Activated naive CD8-positive, alpha-beta T cell treated with anti-CD3 and anti-CD28 coated beads, Interleukin-2, amount 50 U/mL, for 24 hours (primary cell): ENCODE measurements at regions not wholly inside any gene's neighbourhood (a gene's known extent, or its start where the extent isn't known, plus 50 kb on each side); places are given as distances from the start of the nearest gene placed in this dataset.
"Not testable (repeated sequence)": the region's sequence is repeated elsewhere in the genome, so short reads cannot be mapped to it uniquely, and the experiment has no call there.

ENCODE experiments used
- ATAC-seq: fragments of 150-1000 bp; cut with Tn5 transposase; one replicate; pipeline ENCODE4 v1.10.0; 2021
- DNase-seq: peaks from one replicate; pipeline ENCODE4 v3.0.0; 2021
- H3K27ac Mint-ChIP-seq: one replicate; pipeline ENCODE4 v1.8.0; 2021; ENCODE audit warnings: mild to moderate bottlenecking, mixed read lengths
- H3K27me3 Mint-ChIP-seq: one replicate; pipeline ENCODE4 v1.8.0; 2021; ENCODE audit warnings: mixed read lengths
- H3K36me3 Mint-ChIP-seq: one replicate; pipeline ENCODE4 v1.8.0; 2021; ENCODE audit warnings: low read depth, mixed read lengths
- H3K4me1 Mint-ChIP-seq: one replicate; pipeline ENCODE4 v1.8.0; 2021; ENCODE audit warnings: mixed read lengths
- H3K4me3 Mint-ChIP-seq: one replicate; pipeline ENCODE4 v1.8.0; 2021; ENCODE audit warnings: mild to moderate bottlenecking, moderate library complexity, mixed read lengths
- H3K9me3 Mint-ChIP-seq: one replicate; pipeline ENCODE4 v1.8.0; 2021; ENCODE audit warnings: mixed read lengths

- no peak for DNase-seq
- H3K9me3 Mint-ChIP-seq = peaks cover 5% of the 10 kb centered on the region
- H3K4me1 Mint-ChIP-seq = no peaks in the 10 kb centered on the region
- H3K4me3 Mint-ChIP-seq = no peak overlapping the region
- peaks cover 3% of the 10 kb centered on the region for H3K27me3 Mint-ChIP-seq
- no peak for ATAC-seq
- no peaks in the 10 kb centered on the region for H3K36me3 Mint-ChIP-seq
- no peak overlapping the region for H3K27ac Mint-ChIP-seq
Measured at GRCh38 chr4:187071946-187072600, 348.4 kb upstream of the FAT1 start.

GRCh38 chr4:187073820-187074219 lies 350.2 kb upstream of the FAT1 start:
- H3K27me3 Mint-ChIP-seq = peaks cover 3% of the 10 kb centered on the region
- H3K36me3 Mint-ChIP-seq = no peaks in the 10 kb centered on the region
- H3K27ac Mint-ChIP-seq = no peak overlapping the region
- no peaks in the 10 kb centered on the region for H3K4me1 Mint-ChIP-seq
- no peak for DNase-seq
- no peak overlapping the region for H3K4me3 Mint-ChIP-seq
- peaks cover 7% of the 10 kb centered on the region for H3K9me3 Mint-ChIP-seq
- ATAC-seq = no peak

- ATAC-seq = no peak
- Mint-ChIP-seq H3K27me3 (peaks cover 3% of the 10 kb centered on the region), H3K27ac (no peak overlapping the region), H3K4me1 (no peaks in the 10 kb centered on the region), H3K36me3 (no peaks in the 10 kb centered on the region), H3K4me3 (no peak overlapping the region), H3K9me3 (peaks cover 4% of the 10 kb centered on the region)
- DNase-seq = no peak
Measured at GRCh38 chr4:187075514-187075913, 351.9 kb upstream of the FAT1 start.

- DNase-seq = no peak
- no peaks in the 10 kb centered on the region for H3K36me3 Mint-ChIP-seq
- no peak for ATAC-seq
- H3K4me1 Mint-ChIP-seq = no peaks in the 10 kb centered on the region
- no peak overlapping the region for H3K27ac Mint-ChIP-seq
- H3K27me3 Mint-ChIP-seq = peaks cover 3% of the 10 kb centered on the region
- peaks cover 6% of the 10 kb centered on the region for H3K9me3 Mint-ChIP-seq
- no peak overlapping the region for H3K4me3 Mint-ChIP-seq
Measured at GRCh38 chr4:187077744-187078401, 354.2 kb upstream of the FAT1 start.

- Mint-ChIP-seq H3K4me1 (no peaks in the 10 kb centered on the region), H3K36me3 (no peaks in the 10 kb centered on the region), H3K9me3 (peaks cover 10% of the 10 kb centered on the region), H3K27me3 (no peaks in the 10 kb centered on the region), H3K27ac (no peak overlapping the region), H3K4me3 (no peak overlapping the region)
- ATAC-seq = no peak
- DNase-seq = no peak
Measured at GRCh38 chr4:187084701-187085100, 361.0 kb upstream of the FAT1 start.

- ATAC-seq (no peak), DNase-seq (no peak)
- no peaks in the 10 kb centered on the region for H3K36me3 Mint-ChIP-seq
- H3K27me3 Mint-ChIP-seq = no peaks in the 10 kb centered on the region
- no peaks in the 10 kb centered on the region for H3K4me1 Mint-ChIP-seq
- no peak overlapping the region for H3K27ac Mint-ChIP-seq
- no peak overlapping the region for H3K4me3 Mint-ChIP-seq
- H3K9me3 Mint-ChIP-seq = peaks cover 10% of the 10 kb centered on the region
Measured at GRCh38 chr4:187085339-187085738, 361.7 kb upstream of the FAT1 start.

- no peak for ATAC-seq
- no peak overlapping the region for H3K4me3 Mint-ChIP-seq
- no peaks in the 10 kb centered on the region for H3K4me1 Mint-ChIP-seq
- no peak overlapping the region for H3K27ac Mint-ChIP-seq
- H3K27me3 Mint-ChIP-seq = no peaks in the 10 kb centered on the region
- no peaks in the 10 kb centered on the region for H3K36me3 Mint-ChIP-seq
- H3K9me3 Mint-ChIP-seq = peaks cover 10% of the 10 kb centered on the region
- DNase-seq = no peak
Measured at GRCh38 chr4:187086151-187086550, 362.5 kb upstream of the FAT1 start.

- no peaks in the 10 kb centered on the region for H3K27me3 Mint-ChIP-seq
- H3K9me3 Mint-ChIP-seq = peaks cover 8% of the 10 kb centered on the region
- no peaks in the 10 kb centered on the region for H3K4me1 Mint-ChIP-seq
- no peak for ATAC-seq
- no peak overlapping the region for H3K4me3 Mint-ChIP-seq
- no peak overlapping the region for H3K27ac Mint-ChIP-seq
- no peak for DNase-seq
- H3K36me3 Mint-ChIP-seq = no peaks in the 10 kb centered on the region
Measured at GRCh38 chr4:187088070-187088799, 364.6 kb upstream of the FAT1 start.

GRCh38 chr4:187090401-187090800 lies 366.7 kb upstream of the FAT1 start:
- no peaks in the 10 kb centered on the region for H3K4me1 Mint-ChIP-seq
- no peak for ATAC-seq
- peaks cover 13% of the 10 kb centered on the region for H3K9me3 Mint-ChIP-seq
- H3K4me3 Mint-ChIP-seq = no peak overlapping the region
- no peaks in the 10 kb centered on the region for H3K36me3 Mint-ChIP-seq
- H3K27me3 Mint-ChIP-seq = no peaks in the 10 kb centered on the region
- no peak overlapping the region for H3K27ac Mint-ChIP-seq
- DNase-seq = no peak

GRCh38 chr4:187090832-187091231 lies 367.2 kb upstream of the FAT1 start:
- H3K4me3 Mint-ChIP-seq, ATAC-seq, H3K27me3 Mint-ChIP-seq, DNase-seq, H3K36me3 Mint-ChIP-seq, H3K4me1 Mint-ChIP-seq, H3K27ac Mint-ChIP-seq: not testable (repeated sequence)
- H3K9me3 Mint-ChIP-seq = peaks cover 13% of the 10 kb centered on the region

- no peaks in the 10 kb centered on the region for H3K27me3 Mint-ChIP-seq
- H3K4me3 Mint-ChIP-seq = no peak overlapping the region
- no peak for ATAC-seq
- no peaks in the 10 kb centered on the region for H3K36me3 Mint-ChIP-seq
- H3K9me3 Mint-ChIP-seq = peaks cover 26% of the 10 kb centered on the region
- no peak overlapping the region for H3K27ac Mint-ChIP-seq
- H3K4me1 Mint-ChIP-seq = no peaks in the 10 kb centered on the region
- no peak for DNase-seq
Measured at GRCh38 chr4:187094144-187094543, 370.5 kb upstream of the FAT1 start.

- H3K9me3 Mint-ChIP-seq = peaks cover 19% of the 10 kb centered on the region
- H3K36me3 Mint-ChIP-seq = no peaks in the 10 kb centered on the region
- no peak for ATAC-seq
- no peaks in the 10 kb centered on the region for H3K4me1 Mint-ChIP-seq
- no peak overlapping the region for H3K27ac Mint-ChIP-seq
- DNase-seq = no peak
- H3K27me3 Mint-ChIP-seq = no peaks in the 10 kb centered on the region
- no peak overlapping the region for H3K4me3 Mint-ChIP-seq
Measured at GRCh38 chr4:187098429-187098828, 374.8 kb upstream of the FAT1 start.

GRCh38 chr4:187103351-187103750 lies 379.7 kb upstream of the FAT1 start:
- DNase-seq (no peak), ATAC-seq (no peak)
- Mint-ChIP-seq H3K9me3 (peaks cover 11% of the 10 kb centered on the region), H3K27ac (no peak overlapping the region), H3K4me1 (no peaks in the 10 kb centered on the region), H3K4me3 (no peak overlapping the region), H3K27me3 (no peaks in the 10 kb centered on the region), H3K36me3 (no peaks in the 10 kb centered on the region)

GRCh38 chr4:187108845-187109244 lies 385.2 kb upstream of the FAT1 start:
- Mint-ChIP-seq H3K27ac (no peak overlapping the region), H3K9me3 (peaks cover 10% of the 10 kb centered on the region), H3K27me3 (no peaks in the 10 kb centered on the region), H3K4me1 (no peaks in the 10 kb centered on the region), H3K4me3 (no peak overlapping the region), H3K36me3 (no peaks in the 10 kb centered on the region)
- DNase-seq (no peak), ATAC-seq (no peak)

- no peak overlapping the region for H3K4me3 Mint-ChIP-seq
- no peak for ATAC-seq
- H3K27me3 Mint-ChIP-seq = no peaks in the 10 kb centered on the region
- H3K4me1 Mint-ChIP-seq = no peaks in the 10 kb centered on the region
- no peak for DNase-seq
- no peak overlapping the region for H3K27ac Mint-ChIP-seq
- no peaks in the 10 kb centered on the region for H3K36me3 Mint-ChIP-seq
- H3K9me3 Mint-ChIP-seq = peaks cover 10% of the 10 kb centered on the region
Measured at GRCh38 chr4:187109636-187110035, 386.0 kb upstream of the FAT1 start.
